Progenitor cell of endocrine pancreas (in vitro differentiated cells): ENCODE measurements at regions not wholly inside any gene's neighbourhood (a gene's known extent, or its start where the extent isn't known, plus 50 kb on each side); places are given as distances from the start of the nearest gene placed in this dataset.
A peak's percentile ranks its signal among the peaks of the same experiment; 100 is the strongest.

Experiments
- DNase-seq: peaks from one replicate; pipeline ENCODE4 v3.0.0; 2021; ENCODE audit warnings: low spot score; ENCODE audit not compliant: unreplicated experiment
- H3K27ac Mint-ChIP-seq: 2 replicates; pipeline ENCODE4 v1.8.0; 2021; ENCODE audit warnings: mild to moderate bottlenecking, moderate library complexity, mixed read lengths
- H3K27me3 Mint-ChIP-seq: 2 replicates; pipeline ENCODE4 v1.8.0; 2021; ENCODE audit warnings: mixed read lengths
- H3K36me3 Mint-ChIP-seq: 2 replicates; pipeline ENCODE4 v1.8.0; 2022; ENCODE audit warnings: mixed read lengths; ENCODE audit not compliant: insufficient read depth
- H3K4me1 Mint-ChIP-seq: 2 replicates; pipeline ENCODE4 v1.8.0; 2021; ENCODE audit warnings: low read depth, mixed read lengths
- H3K4me3 Mint-ChIP-seq: 2 replicates; pipeline ENCODE4 v1.8.0; 2021; ENCODE audit warnings: low read depth, mild to moderate bottlenecking, moderate library complexity, mixed read lengths
- H3K9me3 Mint-ChIP-seq: 2 replicates; pipeline ENCODE4 v1.8.0; 2021; ENCODE audit warnings: low read depth, mixed read lengths
- TF ChIP-seq, protein P1 (sequence below): fragments of 200-600 bp; sonication (generic); IDR thresholded peaks from one replicate; pipeline ENCODE4 v1.5.0; 2021; ENCODE audit warnings: antibody characterized with exemption, mild to moderate bottlenecking; ENCODE audit not compliant: unreplicated experiment

DNA sequence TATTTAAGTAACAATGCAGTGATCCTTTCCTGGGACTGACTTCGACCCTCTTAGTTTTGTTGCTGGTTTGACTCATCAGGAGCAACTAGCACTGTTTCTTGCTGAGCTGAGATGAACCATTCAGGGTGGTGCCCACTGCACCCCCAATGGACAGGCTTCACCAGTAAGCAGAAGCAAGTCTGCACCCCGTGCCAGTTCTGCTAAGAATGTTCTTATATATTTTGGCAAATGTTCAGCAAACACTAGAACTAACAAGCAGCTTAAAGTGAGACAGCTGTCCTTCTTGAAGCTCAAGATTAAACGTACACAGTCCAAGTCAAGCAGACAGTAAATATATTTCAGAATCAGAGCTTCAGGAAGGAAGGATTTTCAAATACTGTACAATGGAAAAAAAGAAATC is 561.3 kb upstream of the CDH4 start:
- H3K36me3 Mint-ChIP-seq, result no peaks in the 10 kb centered on the region
- H3K4me3 Mint-ChIP-seq, result no peak overlapping the region
- peaks cover 63% of the 10 kb centered on the region for H3K27me3 Mint-ChIP-seq
- TF ChIP-seq, protein P1, sequence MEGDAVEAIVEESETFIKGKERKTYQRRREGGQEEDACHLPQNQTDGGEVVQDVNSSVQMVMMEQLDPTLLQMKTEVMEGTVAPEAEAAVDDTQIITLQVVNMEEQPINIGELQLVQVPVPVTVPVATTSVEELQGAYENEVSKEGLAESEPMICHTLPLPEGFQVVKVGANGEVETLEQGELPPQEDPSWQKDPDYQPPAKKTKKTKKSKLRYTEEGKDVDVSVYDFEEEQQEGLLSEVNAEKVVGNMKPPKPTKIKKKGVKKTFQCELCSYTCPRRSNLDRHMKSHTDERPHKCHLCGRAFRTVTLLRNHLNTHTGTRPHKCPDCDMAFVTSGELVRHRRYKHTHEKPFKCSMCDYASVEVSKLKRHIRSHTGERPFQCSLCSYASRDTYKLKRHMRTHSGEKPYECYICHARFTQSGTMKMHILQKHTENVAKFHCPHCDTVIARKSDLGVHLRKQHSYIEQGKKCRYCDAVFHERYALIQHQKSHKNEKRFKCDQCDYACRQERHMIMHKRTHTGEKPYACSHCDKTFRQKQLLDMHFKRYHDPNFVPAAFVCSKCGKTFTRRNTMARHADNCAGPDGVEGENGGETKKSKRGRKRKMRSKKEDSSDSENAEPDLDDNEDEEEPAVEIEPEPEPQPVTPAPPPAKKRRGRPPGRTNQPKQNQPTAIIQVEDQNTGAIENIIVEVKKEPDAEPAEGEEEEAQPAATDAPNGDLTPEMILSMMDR, result no peak
- no peak for DNase-seq
- H3K9me3 Mint-ChIP-seq, result no peaks in the 10 kb centered on the region
- peaks cover 14% of the 10 kb centered on the region for H3K4me1 Mint-ChIP-seq
- H3K27ac Mint-ChIP-seq, result no peak overlapping the region

DNA sequence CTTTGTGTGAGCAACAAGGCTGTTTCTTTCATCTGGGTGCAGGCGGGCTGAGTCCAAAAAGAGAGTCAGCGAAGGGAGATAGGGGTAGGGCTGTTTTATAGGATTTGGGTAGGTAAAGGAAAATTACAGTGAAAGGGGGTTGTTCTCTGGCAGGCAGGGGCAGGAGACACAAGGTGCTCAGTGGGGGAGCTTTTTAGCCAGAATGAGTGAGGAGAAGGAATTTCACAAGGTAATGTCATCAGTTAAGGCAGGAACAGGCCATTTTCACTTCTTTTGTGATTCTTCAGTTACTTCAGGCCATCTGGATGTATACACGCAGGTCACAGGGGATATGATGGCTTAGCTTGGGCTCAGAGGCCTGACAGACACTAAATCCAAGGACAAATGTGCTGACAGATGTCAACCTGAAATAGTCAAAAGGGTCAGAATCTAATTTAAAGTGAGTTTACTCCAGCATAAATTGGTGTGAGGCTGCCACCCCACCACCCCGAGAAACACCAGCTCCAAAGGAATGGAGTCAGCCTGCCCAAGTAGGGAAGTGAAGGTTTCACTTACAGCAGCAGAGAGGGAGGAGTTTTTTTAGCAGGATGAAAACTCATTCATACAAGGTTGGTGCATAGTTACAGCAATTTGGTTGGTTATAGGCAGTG is 560.0 kb upstream of the CDH4 start:
- Mint-ChIP-seq H3K36me3 (no peaks in the 10 kb centered on the region), H3K27me3 (peaks cover 55% of the 10 kb centered on the region), H3K4me3 (no peak overlapping the region), H3K9me3 (no peaks in the 10 kb centered on the region), H3K27ac (peak overlapping the region; percentile 4), H3K4me1 (peaks cover 20% of the 10 kb centered on the region)
- DNase-seq, result no peak
- TF ChIP-seq, protein P1, result no peak

DNA sequence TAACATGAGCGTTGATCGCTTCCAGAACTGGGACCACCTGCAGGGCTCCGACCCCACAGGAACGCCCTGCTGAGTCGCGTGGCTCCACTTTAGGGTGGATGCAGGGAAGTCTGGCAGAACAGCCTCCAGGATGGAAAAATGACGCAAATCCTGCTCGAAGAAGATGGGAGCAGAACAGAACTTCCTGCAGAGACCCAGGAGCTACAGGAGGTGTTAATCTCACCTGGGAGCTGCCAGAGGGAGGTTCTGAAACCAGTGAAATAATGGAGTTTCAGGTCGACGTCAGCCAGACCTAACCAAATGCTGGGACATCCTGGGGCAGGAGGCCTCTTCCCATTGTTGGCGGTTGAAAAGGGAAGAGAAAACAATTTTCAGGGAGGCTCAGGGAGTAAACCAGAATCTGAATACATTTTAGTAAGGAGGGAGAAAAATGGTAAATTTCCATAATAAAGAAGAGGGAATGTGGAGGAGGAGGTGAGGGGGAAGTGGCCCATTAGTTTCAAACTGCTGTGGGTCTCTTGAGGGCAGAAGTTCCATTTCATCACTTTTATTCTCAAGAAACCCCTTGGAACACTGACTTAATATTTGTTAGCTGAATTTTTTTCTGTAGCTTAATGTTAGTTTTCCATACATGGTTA is 558.4 kb upstream of the CDH4 start:
- Mint-ChIP-seq H3K36me3 (no peaks in the 10 kb centered on the region), H3K27me3 (peaks cover 44% of the 10 kb centered on the region), H3K27ac (no peak overlapping the region), H3K4me3 (no peak overlapping the region), H3K4me1 (peaks cover 30% of the 10 kb centered on the region), H3K9me3 (no peaks in the 10 kb centered on the region)
- DNase-seq, result no peak
- TF ChIP-seq, protein P1, result no peak

DNA sequence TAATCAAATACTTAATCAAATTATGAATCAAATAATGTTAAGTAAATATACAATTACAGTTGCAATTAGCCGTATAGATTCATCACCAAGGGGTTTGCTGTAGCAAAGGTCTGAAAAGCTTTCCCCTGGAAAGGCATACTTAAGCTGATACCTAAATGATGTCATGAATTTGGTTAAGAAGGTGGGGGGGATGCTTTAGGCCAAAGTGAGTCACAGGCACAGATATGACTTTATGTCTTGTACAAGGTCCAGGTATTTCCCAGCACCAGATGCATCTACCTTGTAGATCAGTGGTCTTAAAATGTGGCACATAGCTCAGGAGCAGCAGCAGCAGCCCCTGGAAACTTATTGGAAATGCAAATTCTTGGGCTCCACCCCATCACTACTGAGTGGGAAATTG is 557.3 kb upstream of the CDH4 start:
- Mint-ChIP-seq H3K36me3 (no peaks in the 10 kb centered on the region), H3K4me3 (no peak overlapping the region), H3K27ac (no peak overlapping the region), H3K4me1 (peaks cover 30% of the 10 kb centered on the region), H3K9me3 (no peaks in the 10 kb centered on the region), H3K27me3 (peaks cover 39% of the 10 kb centered on the region)
- DNase-seq, result no peak
- TF ChIP-seq, protein P1, result no peak

DNA sequence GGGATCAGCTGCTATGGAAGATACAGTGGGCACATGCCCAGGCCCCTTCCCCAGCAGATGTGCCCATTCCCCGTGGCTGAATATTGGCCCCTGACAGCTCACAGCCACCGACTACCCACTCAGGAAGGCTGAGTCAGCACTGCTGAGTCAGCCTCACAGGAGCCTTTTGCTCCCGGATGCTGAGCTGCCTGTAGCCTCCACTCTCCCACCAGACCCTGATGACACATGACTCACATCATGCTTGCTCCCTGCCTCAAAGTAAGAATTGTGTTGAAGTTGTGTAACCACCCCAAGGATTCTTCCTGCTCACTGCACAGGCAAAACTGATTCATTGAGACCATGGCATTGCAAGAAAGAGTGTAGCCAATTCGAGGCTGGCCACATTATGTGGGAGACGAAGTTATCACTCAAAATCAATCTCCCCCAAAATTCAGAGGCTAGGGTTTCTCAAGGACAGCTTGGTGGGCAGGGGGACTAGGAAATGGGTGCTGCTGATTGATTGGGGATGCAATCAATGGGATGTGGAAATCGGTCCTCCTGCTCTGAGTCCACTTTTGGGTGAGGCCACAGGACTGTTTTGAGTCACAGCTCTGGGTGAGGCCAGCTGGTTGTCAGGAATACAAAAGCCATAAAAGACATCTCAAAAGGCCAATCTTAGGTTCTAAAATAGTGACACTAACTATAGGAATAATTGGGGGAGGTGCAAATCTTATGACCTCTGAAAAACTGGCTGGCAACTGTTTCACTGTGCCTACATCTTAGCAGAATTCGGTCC is 556.6 kb upstream of the CDH4 start:
- no peak for DNase-seq
- TF ChIP-seq, protein P1, result no peak

More for the DNA sequence above, 556.6 kb upstream of the CDH4 start:
- H3K27ac Mint-ChIP-seq, result no peak overlapping the region
- no peak overlapping the region for H3K4me3 Mint-ChIP-seq
- peaks cover 30% of the 10 kb centered on the region for H3K4me1 Mint-ChIP-seq
- H3K27me3 Mint-ChIP-seq, result peaks cover 39% of the 10 kb centered on the region
- H3K36me3 Mint-ChIP-seq, result no peaks in the 10 kb centered on the region
- no peaks in the 10 kb centered on the region for H3K9me3 Mint-ChIP-seq
